ENCODE measurements at regions not wholly inside any gene's neighbourhood (a gene's known extent, or its start where the extent isn't known, plus 50 kb on each side); places are given as distances from the start of the nearest gene placed in this dataset.

DNA sequence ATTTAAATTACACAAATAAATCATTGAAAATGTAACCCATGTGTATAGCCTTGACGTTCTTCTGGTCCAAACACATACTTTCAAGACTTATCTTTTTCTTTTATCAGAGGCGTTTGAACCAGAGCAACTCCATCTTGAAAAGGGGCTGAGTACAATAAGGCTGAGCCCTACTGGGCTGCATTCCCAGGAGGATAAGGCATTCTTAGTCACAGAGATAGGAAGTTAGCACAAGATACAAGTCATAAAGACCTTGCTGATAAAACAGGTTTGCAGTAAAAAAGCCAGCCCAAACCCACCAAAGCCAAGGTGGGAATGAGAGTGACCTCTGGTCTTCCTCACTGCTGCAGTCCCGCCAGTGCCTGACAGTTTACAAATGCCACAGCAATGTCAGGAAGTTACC is 101.0 kb upstream of the IGSF10 start:
- TF ChIP-seq EZH2 (IDR thresholded peaks at IDR 0.05; ENCODE audit: insufficient read depth, poor library complexity, severe bottlenecking) (no peak), EZH2phosphoT487 (IDR thresholded peaks at IDR 0.05; ENCODE audit: insufficient read depth, low read depth) (no peak)
